ENCODE measurements at regions not wholly inside any gene's neighbourhood (a gene's known extent, or its start where the extent isn't known, plus 50 kb on each side); places are given as distances from the start of the nearest gene placed in this dataset.

- TF ChIP-seq CTCF (IDR thresholded peaks at IDR 0.05; ENCODE audit: poor library complexity), result no peak
- no peak for TF ChIP-seq EZH2 (IDR thresholded peaks at IDR 0.05; ENCODE audit: borderline replicate concordance)
These were observed 58.1 kb upstream of the ADAMTS5 start for GRCh38 chr21:27024971-27025370.
